Esophagus muscularis mucosa (tissue), 3 donors: ENCODE measurements at regions not wholly inside any gene's neighbourhood (a gene's known extent, or its start where the extent isn't known, plus 50 kb on each side); places are given as distances from the start of the nearest gene placed in this dataset.

Experiments
- CTCF ChIP-seq, 3 experiments: fragments of 200-600 bp in 2 of 3; fragments of 450-650 bp in 1 of 3; sonication (generic) in 2 of 3; IDR thresholded peaks; one replicate each; pipeline ENCODE4 v1.5.1; 2017 to 2019; ENCODE audit warnings: antibody characterized with exemption in 3 of 3, mild to moderate bottlenecking in 2 of 3, moderate library complexity in 1 of 3
- POLR2A ChIP-seq: fragments of 450-650 bp; IDR thresholded peaks from one replicate; pipeline ENCODE4 v1.6.1; 2017; ENCODE audit warnings: antibody characterized with exemption, moderate library complexity, mild to moderate bottlenecking, low read depth

GRCh38 chr5:155905364-155905763 is 421.6 kb upstream of the SGCD start:
- TF ChIP-seq POLR2A = no peak
- no peak for TF ChIP-seq CTCF (IDR thresholded peaks at IDR 0.05)
